Suppressor macrophage (primary cell): ENCODE measurements at regions not wholly inside any gene's neighbourhood (a gene's known extent, or its start where the extent isn't known, plus 50 kb on each side); places are given as distances from the start of the nearest gene placed in this dataset.
A peak's percentile ranks its signal among the peaks of the same experiment; 100 is the strongest.

Experiments used
- DNase-seq, 4 experiments: peaks; one replicate each; pipeline ENCODE4 v3.0.0-alpha.2; 2020 to 2022

GRCh38 chr10:33812586-33812985 is 478.1 kb upstream of the NRP1 start:
- DNase-seq, result no peak

GRCh38 chr10:33810986-33811385 is 476.5 kb upstream of the NRP1 start:
- no peak for DNase-seq

- DNase-seq, result no peak
Measured at GRCh38 chr10:33809732-33810131, 475.3 kb upstream of the NRP1 start.

- DNase-seq, result no peak
Measured at GRCh38 chr10:33808475-33808874, 474.0 kb upstream of the NRP1 start.

GRCh38 chr10:33807531-33808359 is 473.3 kb upstream of the NRP1 start:
- DNase-seq, result no peak

- DNase-seq, result no peak
Measured at GRCh38 chr10:33805831-33806230, 471.4 kb upstream of the NRP1 start.

- DNase-seq, result no peak
Measured at GRCh38 chr10:33804584-33804983, 470.1 kb upstream of the NRP1 start.

GRCh38 chr10:33803248-33803647 is 468.8 kb upstream of the NRP1 start:
- no peak for DNase-seq

GRCh38 chr10:33802566-33802965 is 468.1 kb upstream of the NRP1 start:
- no peak for DNase-seq

- no peak for DNase-seq
Measured at GRCh38 chr10:33801705-33802104, 467.2 kb upstream of the NRP1 start.

- DNase-seq, result no peak
Measured at GRCh38 chr10:33800986-33801385, 466.5 kb upstream of the NRP1 start.

GRCh38 chr10:33800545-33800944 is 466.1 kb upstream of the NRP1 start:
- DNase-seq, result no peak

GRCh38 chr10:33799944-33800323 is 465.5 kb upstream of the NRP1 start:
- no peak for DNase-seq

GRCh38 chr10:33799281-33799943 is 464.9 kb upstream of the NRP1 start:
- no peak for DNase-seq

GRCh38 chr10:33798754-33799153 is 464.3 kb upstream of the NRP1 start:
- DNase-seq, result no peak

GRCh38 chr10:33796680-33797079 is 462.2 kb upstream of the NRP1 start:
- DNase-seq, result no peak

- DNase-seq, result no peak
Measured at GRCh38 chr10:33795529-33795928, 461.1 kb upstream of the NRP1 start.

GRCh38 chr10:33794460-33794859 is 460.0 kb upstream of the NRP1 start:
- DNase-seq, result peak; percentile 44 to 66 (median 48)

GRCh38 chr10:33793793-33794192 is 459.3 kb upstream of the NRP1 start:
- peak in 1 of 4 experiments; percentile 37 for DNase-seq

GRCh38 chr10:33791272-33791660 is 456.8 kb upstream of the NRP1 start:
- DNase-seq, result no peak

- DNase-seq, result no peak
Measured at GRCh38 chr10:33790521-33791271, 456.2 kb upstream of the NRP1 start.

GRCh38 chr10:33783557-33783956 is 449.1 kb upstream of the NRP1 start:
- no peak for DNase-seq

- no peak for DNase-seq
Measured at GRCh38 chr10:33783078-33783477, 448.6 kb upstream of the NRP1 start.
